ENCODE measurements at regions not wholly inside any gene's neighbourhood (a gene's known extent, or its start where the extent isn't known, plus 50 kb on each side); places are given as distances from the start of the nearest gene placed in this dataset.

- TF ChIP-seq RNF2 (IDR thresholded peaks at IDR 0.05; ENCODE audit: borderline replicate concordance, low read depth, low read length, missing control alignments, poor library complexity, severe bottlenecking) (no peak), JUND (IDR thresholded peaks at IDR 0.05; ENCODE audit: low read length) (no peak), POLR2AphosphoS5 (IDR thresholded peaks at IDR 0.05; ENCODE audit: low read depth, low read length) (no peak), JUN (IDR thresholded peaks at IDR 0.05; ENCODE audit: low read depth, low read length) (no peak), CTCF (IDR thresholded peaks at IDR 0.05; ENCODE audit: control extremely low read depth in 1 of 3, insufficient read depth in 1 of 3, low read depth in 1 of 3, low read length in 3 of 3) (no peak), E2F6 (IDR thresholded peaks at IDR 0.05) (no peak), BCL11A (IDR thresholded peaks at IDR 0.05; ENCODE audit: low read depth in 2 of 2, low read length in 2 of 2) (no peak), HDAC6 (IDR thresholded peaks at IDR 0.05; ENCODE audit: low read depth, low read length) (no peak), MAFK (IDR thresholded peaks at IDR 0.05; ENCODE audit: low read depth, low read length) (no peak), POLR2A (IDR thresholded peaks at IDR 0.05; ENCODE audit: control extremely low read depth in 1 of 2, low read depth in 2 of 2, low read length in 2 of 2) (no peak)
- TF ChIP-seq, protein P1, sequence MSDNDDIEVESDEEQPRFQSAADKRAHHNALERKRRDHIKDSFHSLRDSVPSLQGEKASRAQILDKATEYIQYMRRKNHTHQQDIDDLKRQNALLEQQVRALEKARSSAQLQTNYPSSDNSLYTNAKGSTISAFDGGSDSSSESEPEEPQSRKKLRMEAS (IDR thresholded peaks at IDR 0.05) = no peak
These were observed 114.8 kb upstream of the COL5A1 start for GRCh38 chr9:134526584-134527477.
